ENCODE measurements at regions not wholly inside any gene's neighbourhood (a gene's known extent, or its start where the extent isn't known, plus 50 kb on each side); places are given as distances from the start of the nearest gene placed in this dataset.

- TF ChIP-seq FOXM1 (IDR thresholded peaks at IDR 0.05; ENCODE audit: borderline replicate concordance, low read depth), result no peak
- TF ChIP-seq NFIC (IDR thresholded peaks at IDR 0.05), result no peak
- TF ChIP-seq TCF12 (IDR thresholded peaks at IDR 0.05; ENCODE audit: low read depth), result no peak
- no peak for TF ChIP-seq EP300 (IDR thresholded peaks at IDR 0.05; ENCODE audit: borderline replicate concordance)
- TF ChIP-seq REST (IDR thresholded peaks at IDR 0.05; ENCODE audit: low read depth), result no peak
- TF ChIP-seq TAF1 (IDR thresholded peaks at IDR 0.05; ENCODE audit: low read depth), result no peak
- no peak for TF ChIP-seq CEBPB (IDR thresholded peaks at IDR 0.05)
- no peak for TF ChIP-seq YY1 (IDR thresholded peaks at IDR 0.05; ENCODE audit: low read depth)
- no peak for TF ChIP-seq MAX (IDR thresholded peaks at IDR 0.05)
- TF ChIP-seq ZBTB7A (IDR thresholded peaks at IDR 0.05; ENCODE audit: low read depth), result no peak
- peak; percentile 84 for TF ChIP-seq RAD21 (IDR thresholded peaks at IDR 0.05; ENCODE audit: low read depth)
- no peak for TF ChIP-seq CREB1 (IDR thresholded peaks at IDR 0.05; ENCODE audit: low read depth)
Observed at GRCh38 chr6:137707590-137708360, 159.3 kb upstream of the TNFAIP3 start.
